Right hindlimb (tissue), 1 donor: ENCODE measurements at regions not wholly inside any gene's neighbourhood (a gene's known extent, or its start where the extent isn't known, plus 50 kb on each side); places are given as distances from the start of the nearest gene placed in this dataset.
"Not testable (repeated sequence)": the region's sequence is repeated elsewhere in the genome, so short reads cannot be mapped to it uniquely, and the experiment has no call there.

ENCODE experiments used
- DNase-seq: peaks from one replicate; pipeline ENCODE4 v3.0.0-alpha.2; 2018

DNA sequence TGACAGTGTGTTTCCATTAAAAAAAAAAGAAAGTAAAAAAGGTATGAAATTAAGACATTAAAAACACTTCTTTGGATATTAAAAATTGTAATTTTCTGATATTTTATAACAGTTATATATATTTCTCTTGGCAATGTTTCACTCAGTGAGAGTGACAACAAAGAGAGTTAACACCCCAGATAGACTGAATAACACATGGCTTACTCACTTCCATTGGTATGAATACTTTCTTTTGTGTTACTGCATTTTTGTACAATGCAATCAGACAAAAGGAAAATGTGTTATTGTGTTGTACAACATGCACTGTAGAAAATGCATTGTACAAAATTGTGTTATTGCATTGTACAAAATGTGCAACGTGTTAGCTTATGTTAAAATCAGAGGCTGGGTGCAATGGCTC is 676.6 kb upstream of the AMELY start:
- DNase-seq, result not testable (repeated sequence)

DNA sequence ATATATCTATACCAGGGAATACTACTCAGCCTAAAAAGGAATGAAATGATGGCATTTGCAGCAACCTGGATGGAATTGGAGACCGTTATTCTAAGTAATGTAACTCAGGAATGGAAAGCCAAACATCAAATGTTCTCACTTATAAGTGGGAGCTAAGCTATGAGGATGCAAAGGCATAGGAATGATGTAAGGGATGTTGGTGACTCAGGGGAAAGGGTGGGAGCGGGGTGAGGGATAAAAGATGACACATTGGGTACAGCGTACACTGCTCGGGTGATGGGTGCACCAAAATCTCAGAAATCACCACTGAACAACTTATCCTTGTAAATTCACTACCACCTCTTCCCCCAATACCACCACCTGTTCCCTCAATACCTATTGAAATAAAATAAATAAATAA is 651.0 kb upstream of the AMELY start:
- DNase-seq, result no peak

DNA sequence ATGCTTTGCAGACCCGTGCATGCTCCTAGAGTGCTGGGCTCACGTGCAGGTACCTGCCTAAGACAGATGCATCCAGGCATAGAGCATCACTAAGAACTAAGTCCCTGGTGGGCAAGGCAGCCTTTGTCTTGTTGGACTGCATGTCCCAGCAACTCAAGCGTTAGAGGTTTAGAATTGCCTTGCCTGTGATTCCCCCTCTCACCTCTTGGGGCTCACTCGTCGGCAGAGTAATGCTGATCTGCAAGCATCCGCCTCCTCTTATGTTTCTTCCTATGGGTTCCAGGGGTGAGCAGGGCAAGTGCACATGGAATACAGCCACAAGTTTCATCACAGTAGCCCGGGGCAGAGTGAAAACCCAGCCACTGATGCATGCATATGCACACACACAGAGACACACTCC is 646.1 kb upstream of the AMELY start:
- DNase-seq, result no peak

DNA sequence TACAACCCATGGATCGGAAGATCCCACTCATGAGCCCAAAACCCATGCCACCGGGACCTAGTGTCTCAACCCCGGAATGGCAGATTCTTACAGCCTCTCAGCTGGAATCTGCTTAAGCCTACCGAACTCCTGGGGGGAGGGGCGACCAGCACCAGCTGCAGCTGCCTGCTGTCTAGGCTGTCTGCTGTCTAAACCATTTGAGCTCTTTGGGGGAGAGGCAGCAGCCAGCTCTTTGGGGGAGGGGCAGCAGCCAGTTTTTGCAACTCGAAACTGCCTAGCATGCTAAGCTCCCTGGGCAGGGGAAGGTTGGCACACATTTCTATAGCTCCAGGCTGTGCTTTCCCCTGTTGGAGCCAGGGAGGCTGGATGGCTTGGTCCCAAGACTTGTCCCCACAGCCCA is 643.5 kb upstream of the AMELY start:
- peak; percentile 39 for DNase-seq

DNA sequence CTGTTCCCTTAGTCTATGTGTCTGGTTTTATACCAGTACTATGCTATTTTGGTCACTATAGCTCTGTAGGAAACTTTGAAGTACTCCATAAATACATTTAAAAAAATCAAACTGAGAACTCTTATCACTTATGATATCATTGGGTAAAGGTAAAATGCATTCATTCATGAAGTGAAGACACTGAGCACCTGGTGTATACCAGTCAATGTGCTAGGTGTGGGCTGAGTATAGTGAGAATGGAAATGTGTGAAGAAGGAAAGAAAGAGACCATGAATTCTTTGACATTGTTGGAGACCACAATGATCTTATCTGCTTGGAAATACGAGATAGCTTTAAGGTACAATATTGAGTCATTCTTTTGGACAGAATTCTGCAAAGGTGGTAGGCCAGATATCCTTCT is 633.5 kb upstream of the AMELY start:
- DNase-seq, result no peak

DNA sequence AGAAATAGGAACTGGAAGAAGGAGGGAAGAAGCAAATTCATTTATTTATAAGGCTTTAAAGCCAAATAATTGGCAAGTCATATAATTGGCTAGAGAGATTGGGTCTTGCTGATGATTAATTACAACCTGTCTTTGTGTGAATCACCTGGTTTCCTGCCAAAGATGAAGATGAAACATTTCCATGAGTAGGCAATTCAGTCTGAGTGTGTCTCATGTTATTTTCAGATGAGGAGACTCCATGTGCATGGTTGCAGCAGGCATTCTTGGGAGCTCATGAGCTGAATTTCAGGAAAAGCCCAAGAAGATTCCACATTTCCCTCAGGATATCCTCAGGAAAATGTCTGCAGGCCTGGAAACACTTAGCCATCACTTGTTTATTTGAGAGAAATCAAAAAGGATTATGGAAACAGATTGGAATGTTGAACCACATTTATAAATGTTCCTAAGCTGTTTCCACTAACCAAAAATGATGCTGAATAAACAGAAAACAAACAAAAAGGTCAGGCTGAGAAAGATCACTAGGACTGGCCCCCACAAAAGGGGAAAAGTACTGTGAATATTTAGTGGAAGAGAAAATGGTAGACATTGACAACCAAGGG is 632.7 kb upstream of the AMELY start:
- no peak for DNase-seq

DNA sequence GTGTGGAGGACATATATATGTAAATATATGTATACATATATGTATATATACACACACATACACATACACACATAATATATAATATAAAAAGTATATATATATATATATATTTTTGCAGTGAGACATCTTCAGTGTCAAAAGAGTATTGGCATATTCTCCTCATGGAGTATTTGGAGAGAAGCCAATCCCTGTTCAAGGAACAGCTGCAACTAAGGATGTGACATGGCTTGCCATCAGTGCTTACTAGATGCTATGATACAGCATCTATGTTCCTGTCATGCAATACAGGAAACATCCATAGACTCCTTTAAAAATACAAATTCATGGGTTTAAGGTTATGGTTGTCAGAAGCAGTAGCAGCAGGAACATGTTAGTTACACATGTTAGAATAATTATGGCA is 632.0 kb upstream of the AMELY start:
- DNase-seq, result no peak

DNA sequence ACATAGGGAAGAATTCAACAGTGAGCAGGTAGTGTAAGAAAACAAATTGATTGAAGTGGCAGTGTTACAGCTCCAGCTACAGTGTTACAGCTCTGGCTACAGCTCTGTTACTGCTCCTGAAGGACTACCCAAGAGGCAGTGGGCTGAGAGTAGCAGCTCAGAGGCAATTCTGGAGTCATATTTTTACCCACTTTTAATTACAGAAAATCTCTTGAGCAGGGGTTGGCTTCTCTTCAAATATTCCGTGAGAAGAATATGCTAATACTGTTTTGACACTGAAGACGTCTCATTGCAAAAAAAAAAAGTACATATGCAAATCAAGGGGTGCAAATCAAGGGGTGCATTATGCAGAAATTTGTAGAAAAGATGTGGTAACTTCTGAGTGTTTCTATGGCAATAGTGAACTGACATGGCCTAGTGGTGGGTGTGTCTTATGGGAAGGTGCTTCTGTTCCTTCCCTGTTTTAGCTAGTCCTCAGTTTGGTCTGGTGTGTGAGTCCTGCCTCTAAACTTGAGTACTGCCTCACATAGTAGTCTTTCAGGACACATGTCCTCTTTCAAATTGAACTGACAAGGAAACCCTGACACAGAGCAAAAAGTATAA is 630.8 kb upstream of the AMELY start:
- no peak for DNase-seq

DNA sequence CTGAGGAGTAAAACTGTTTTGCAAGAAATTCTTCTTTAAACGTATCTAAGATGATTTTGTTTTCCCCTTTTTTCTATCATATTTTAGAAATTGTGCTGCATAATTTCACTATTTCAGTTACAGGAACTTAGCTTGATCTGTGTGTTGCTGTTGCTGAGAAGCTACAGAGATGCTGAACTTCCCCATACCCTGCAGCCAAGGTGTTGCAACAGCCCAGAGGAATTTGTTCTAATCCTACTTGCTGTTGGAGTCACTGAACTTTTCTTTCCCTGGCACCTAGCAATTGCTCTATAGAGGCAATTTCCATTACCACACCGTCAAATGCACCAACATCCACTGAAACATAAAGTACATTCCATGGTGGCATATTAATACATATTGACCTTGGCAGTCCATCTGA is 617.8 kb upstream of the AMELY start:
- DNase-seq, result no peak

DNA sequence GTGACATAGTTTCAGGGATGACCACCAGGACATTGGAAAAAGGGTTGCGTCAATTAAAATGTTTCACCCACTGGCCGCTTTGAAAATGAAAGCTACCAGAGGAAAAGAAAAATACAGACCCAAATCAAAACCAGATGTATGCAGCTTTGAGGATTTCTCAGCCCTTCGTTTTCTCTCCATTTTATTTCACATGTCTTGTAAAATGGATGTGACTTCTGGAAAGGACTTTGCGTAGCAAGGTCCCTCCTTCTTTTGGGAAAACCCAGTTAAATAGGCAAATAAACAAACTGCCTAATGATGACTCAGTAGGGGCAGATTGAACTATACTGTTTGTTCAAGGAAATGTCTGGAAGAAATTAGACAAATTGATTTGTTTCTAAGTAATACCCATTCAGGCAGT is 616.0 kb upstream of the AMELY start:
- not testable (repeated sequence) for DNase-seq

DNA sequence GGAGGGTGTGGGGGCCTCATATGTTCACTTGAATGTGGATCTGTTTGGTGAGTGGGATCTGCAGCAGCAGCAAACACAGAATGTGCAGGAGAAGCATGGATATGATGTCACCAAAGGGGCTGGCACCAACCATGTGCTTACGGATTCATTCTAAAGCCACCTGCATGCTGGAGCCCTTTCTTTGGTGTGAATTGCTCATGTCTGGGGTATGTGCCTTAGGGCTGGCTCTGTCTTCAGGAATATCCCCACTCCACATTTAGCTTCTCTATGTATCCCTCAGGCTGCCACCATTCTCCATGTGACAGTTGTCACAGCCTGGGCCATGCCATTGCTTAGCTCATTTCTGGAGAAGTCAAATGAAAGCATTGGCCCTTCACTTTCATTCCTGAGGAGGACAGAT is 606.8 kb upstream of the AMELY start:
- no peak for DNase-seq

DNA sequence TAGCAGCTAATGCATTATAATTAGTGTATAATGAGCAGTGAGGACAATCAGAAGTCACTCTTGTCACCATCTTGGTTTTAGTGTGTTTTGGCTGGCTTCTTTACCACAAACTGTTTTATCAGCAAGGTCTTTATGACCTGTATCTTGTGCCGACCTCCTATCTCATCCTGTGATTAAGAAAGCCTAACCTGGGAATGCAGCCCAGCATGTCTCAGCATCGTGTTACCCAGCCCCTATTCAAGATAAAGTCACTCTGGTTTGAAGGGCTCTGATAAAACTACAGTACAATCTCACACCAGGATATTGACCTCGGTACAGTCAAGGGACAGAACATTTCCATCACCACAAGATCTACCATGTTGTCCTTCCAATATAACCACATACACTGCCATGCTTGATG is 604.7 kb upstream of the AMELY start:
- DNase-seq, result no peak

DNA sequence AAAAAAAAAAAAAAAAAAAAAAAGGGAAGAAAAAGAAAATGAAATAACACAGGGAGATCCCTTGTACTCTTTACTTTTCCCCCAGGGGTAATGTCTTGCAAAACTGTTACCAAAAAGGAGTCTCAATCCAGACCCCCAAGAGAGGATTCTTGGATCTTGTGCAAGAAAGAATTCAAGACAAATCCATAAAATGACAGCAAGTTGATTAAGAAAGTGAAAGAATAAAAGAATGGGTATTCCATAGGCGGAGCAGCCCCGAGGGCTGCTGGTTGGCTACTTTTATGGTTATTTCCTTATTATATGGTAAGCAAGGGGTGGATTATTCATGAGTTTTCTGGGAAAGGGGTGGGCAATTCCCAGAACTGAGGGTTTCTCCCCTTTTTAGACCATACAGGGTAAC is 604.3 kb upstream of the AMELY start:
- no peak for DNase-seq

DNA sequence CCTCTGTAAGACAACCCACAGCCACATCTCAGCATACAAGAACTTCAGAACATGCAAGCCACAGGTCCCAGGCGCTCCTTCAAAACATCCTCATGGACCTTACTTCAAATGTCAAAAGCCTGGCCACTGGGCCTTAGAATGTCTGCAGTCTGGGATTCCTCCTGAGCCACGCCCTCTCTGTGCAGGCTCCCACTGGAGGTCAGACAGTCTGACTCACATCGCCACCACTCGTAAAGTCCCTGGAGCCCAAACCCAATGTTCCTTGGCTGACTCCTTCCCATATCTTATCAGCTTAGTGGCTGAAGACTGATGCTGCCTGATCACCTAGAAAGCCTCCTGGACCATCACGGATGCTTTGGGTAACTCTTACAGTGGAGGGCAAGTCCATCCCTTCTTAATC is 591.3 kb upstream of the AMELY start:
- DNase-seq, result no peak

DNA sequence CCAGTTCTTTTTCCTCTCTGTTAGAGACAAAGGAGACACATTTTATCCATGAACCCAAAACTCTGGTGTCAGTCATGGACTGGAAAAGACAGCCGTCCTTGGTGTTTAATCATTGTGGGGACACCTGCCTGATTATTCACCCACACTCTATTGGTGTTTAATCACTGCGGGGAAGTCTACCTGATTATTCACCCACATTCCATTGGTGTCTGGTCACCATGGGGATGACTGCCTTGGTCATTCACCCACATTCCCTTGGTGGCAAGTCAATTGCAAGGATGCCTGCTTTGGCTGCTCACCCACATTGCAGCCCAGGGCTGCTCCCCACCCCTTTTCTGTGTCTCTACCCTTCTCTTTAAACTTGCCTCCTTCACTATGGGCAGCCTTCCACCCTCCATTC is 589.7 kb upstream of the AMELY start:
- DNase-seq, result no peak

DNA sequence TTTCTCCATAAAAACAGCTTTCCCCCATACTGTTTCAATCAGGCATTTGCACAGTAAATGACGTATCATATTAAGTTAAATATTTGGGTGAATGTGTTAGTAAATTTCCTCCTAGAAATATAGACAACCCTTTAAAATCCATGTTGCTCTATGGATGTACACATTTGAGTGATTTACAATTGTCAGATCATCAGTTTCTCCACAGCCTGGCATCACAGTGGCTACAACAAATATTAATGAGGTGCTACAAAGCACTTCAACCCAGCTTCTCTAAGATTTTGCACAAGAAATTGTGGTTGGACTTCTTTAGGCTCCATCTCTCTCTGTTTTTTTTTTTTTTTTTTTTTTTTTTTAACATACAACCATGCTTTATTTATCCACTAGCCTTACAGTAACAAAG is 584.4 kb upstream of the AMELY start:
- DNase-seq, result no peak

DNA sequence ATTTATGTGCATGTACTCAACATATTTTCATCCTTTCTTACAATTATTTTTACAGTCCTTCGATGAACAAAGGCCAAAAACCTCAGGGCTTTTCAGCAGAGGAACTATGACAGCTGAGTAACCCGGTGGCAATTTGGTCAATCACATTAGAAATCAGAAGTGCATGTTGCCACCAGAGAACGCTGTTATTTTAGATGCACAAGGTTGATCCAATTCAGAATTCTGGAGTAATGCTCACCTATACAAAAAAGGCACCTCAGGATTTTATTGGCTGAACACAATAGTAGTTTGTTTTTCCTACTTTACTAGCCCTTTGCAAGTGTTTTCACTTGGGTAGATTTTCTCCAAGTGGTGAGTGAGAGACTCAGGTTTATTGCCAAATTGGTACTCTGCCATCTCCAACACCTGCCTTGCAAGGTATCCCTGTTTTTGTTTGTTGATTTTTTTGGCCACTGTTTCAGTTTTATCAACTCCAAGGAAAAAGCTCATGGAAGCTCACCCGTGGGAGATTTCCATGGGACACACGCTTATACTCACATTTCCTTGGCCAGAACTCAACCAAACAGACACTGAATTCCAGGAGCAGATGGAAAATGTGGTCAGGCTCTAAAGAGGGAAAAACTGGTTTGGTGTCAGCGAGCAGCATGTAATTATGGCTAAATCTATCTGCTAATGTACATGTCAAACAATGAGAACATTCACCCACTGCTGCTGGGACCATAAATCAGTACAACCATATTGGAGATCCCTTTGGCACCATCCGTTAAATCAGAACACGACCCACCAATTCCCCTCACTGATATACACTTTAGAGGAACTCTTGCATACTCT is 573.1 kb upstream of the AMELY start:
- DNase-seq, result peak; percentile 35

DNA sequence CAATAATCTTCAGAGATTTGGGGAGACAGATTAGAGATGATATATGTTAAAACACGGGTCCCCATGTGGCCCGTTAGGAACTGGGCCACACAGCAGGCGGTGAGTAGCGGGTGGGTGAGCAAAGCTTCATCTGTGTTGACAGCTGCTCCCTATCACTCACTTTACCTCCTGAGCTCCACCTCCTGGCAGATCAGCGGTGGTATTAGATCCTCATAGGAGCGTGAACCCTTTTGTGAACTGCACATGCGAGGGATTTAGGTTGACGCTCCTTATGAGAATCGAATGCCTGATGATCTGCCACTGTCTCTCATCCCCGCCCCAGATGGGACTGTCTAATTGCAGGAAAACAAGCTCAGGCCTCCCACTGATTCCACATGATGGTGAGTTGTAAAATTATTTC is 560.4 kb upstream of the AMELY start:
- no peak for DNase-seq

DNA sequence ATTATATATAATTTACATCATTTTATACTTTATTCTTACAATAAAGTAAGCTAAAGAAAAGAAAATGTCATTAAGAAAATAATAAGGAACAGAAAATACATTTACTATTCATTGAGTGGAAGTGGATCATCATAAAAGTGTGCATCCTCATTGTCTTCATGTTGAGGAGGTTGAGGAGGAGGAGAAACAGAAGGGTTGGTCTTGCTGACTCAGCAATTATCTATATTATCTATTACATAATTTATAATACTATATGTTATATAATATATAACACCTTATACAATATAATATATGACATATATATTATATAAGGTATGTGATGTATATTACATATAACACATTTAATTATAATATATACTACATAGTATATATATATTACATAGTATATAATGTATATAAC is 558.5 kb upstream of the AMELY start:
- DNase-seq, result no peak

DNA sequence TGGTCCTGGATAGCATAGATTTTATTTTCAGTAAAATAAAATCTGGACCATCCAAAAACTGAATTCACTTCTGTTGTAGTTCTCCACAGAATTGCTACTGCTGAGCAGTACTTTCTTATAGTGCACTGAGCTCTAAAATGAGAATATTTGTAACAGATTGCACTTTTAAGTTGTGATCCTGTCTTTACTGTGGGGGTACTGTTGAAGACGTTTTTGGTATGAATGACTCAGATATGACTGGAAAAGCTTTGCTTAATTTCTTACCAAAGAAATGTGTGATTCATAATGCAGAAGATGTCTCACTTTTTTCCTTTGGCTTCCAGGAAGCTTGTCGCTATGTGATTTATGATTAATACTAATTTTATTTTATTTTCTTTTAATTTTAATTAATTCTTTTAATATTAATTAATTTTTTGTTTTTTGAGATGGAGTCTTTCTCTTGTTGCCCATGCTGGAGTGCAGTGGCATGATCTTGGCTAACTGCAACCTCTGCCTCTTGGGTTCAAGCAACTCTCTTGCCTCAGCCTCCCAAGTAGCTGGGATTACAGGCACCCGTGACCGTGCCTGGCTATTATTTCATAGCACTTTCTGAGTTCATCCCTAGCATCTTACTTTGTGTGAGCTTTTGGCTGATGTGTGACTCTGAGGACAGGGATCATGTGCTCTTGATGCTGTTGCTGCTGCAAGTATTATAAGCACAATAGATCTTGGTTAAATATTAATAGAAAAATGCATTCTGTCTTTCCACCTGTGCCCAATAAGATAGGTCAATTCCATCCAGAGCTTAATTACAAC is 557.6 kb upstream of the AMELY start:
- DNase-seq, result no peak

DNA sequence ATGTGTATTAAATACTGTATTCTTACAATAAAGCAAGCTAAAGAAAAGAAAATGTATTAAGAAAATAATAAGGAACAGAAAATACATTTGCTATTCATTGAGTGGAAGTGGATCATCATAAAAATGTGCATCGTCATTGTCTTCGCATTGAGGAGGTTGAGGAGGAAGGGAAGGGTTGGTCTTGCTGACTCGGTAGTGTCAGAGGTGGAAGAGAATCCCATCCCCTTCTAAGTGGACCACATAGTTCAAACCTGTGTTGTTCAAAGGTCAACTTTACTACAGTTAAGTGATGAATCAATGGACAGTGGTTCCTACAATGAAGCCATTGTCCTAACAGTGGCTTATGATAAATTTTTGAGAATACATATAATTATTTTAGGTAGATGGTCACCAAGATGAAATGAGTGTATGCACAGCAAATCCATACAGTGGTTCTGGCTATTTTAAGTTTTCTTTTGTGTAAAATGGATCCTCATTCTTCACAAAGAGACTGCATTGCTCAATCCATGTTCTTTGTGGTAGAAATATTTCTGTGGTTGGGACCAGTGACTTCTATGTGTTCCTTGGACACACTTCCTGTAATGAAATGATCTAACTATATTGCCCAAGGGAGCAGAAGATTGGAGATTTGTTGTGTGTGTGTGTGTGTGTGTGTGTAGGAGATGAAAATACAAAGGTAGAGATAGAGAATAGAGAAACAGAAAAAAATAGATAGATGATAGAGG is 556.4 kb upstream of the AMELY start:
- no peak for DNase-seq

DNA sequence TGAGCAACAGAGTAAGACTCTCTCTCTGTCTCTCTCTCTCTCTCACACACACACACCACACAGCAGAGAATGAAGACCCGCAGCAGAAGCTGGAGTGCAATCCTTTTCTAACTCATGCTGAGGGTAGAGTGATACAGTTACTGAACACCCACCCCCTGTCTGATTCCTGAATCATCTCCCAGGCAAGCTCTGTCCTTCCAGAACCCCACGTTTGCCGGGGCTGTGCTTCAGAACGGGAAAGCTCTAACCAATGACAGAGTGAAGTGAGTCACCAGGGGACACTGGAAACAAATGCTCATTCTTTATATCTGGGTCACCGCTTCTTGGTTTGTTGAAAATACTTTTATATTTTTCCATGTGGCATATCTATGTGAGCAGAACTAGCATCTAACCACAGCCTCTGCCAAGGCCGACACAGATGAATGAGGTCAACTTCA is 553.7 kb upstream of the AMELY start:
- peak; percentile 46 for DNase-seq

DNA sequence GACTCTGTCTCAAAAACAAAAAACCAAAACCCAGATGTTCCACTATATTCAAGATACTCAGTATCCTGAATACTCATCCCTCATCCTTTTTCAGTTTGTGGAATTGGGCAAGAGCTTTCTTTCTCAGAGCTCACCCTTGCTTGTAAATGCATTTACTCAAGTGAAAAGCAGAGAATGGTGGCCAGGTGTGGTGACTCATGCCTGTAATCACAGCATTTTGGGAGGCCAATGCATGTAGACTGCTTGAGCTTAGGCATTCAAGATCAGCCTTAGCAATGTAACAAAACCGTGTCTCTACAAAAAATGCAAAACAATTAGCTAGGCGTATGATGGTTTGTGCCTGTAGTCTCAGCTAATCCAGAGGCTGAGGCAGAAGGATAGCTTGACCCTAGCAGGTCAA is 553.2 kb upstream of the AMELY start:
- DNase-seq, result no peak
